Activated T-helper 1 cell treated with anti-CD3 and anti-CD28 coated beads, Interleukin-12 subunit alpha, Interleukin-12 subunit beta, Interleukin-2, Interleukin-4 antibody, amounts not matched to agents 30 ng/mL and 10 ng/mL and 1 ng/mL, durations not matched to agents 14 hours and 24 hours and 36 hours (primary cell): ENCODE measurements at regions not wholly inside any gene's neighbourhood (a gene's known extent, or its start where the extent isn't known, plus 50 kb on each side); places are given as distances from the start of the nearest gene placed in this dataset.

Source experiments
- DNase-seq: peaks from one replicate; pipeline ENCODE4 v3.0.0; 2021; ENCODE audit warnings: low spot score
- H3K27ac Mint-ChIP-seq: one replicate; pipeline ENCODE4 v1.8.0; 2021; ENCODE audit warnings: mild to moderate bottlenecking, mixed read lengths
- H3K27me3 Mint-ChIP-seq: one replicate; pipeline ENCODE4 v1.8.0; 2022; ENCODE audit warnings: mild to moderate bottlenecking, moderate library complexity, mixed read lengths; ENCODE audit not compliant: insufficient read depth
- H3K36me3 Mint-ChIP-seq: one replicate; pipeline ENCODE4 v1.8.0; 2021; ENCODE audit warnings: low read depth, mixed read lengths
- H3K4me1 Mint-ChIP-seq: one replicate; pipeline ENCODE4 v1.8.0; 2021; ENCODE audit warnings: low read depth, mixed read lengths
- H3K4me3 Mint-ChIP-seq: one replicate; pipeline ENCODE4 v1.8.0; 2021; ENCODE audit warnings: mild to moderate bottlenecking, moderate library complexity, mixed read lengths
- H3K9me3 Mint-ChIP-seq: one replicate; pipeline ENCODE4 v1.8.0; 2021; ENCODE audit warnings: mixed read lengths
- intact Hi-C: fragments of 100-400 bp; cut with micrococcal nuclease; formaldehyde crosslinking; loops from one replicate; pipeline ENCODE4 v1.15.1; 2024

DNA sequence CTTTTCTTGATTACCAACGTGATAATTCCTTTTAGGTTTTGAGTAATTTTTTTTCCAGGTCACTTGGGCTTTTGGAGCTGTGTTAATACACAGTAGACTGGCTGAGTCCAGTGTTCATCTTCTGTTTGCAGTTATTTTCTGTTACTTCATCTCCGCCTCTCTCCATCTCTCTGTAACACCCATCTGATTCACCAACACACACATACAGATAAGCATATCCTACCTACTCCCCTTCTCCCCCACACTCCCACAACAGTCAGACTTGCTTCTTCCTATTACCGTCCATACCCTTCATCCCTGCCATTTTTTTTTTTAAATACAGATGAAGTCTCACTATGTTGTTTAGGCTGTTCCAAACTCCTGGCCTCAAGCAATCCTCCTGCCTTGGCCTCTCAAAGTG lies 72.7 kb upstream of the MANSC4 start:
- Mint-ChIP-seq H3K27ac (no peak overlapping the region), H3K27me3 (peaks cover 2% of the 10 kb centered on the region), H3K36me3 (peaks cover 2% of the 10 kb centered on the region), H3K9me3 (peaks cover 10% of the 10 kb centered on the region), H3K4me1 (no peaks in the 10 kb centered on the region), H3K4me3 (no peak overlapping the region)
- intact Hi-C loops, result no loop called here
- no peak for DNase-seq
